HEK293T (cell line): ENCODE measurements at regions not wholly inside any gene's neighbourhood (a gene's known extent, or its start where the extent isn't known, plus 50 kb on each side); places are given as distances from the start of the nearest gene placed in this dataset.

Experiments used
- CTBP1 ChIP-seq: fragments of 450-650 bp; IDR thresholded peaks from 2 replicates; pipeline ENCODE4 v1.6.1; 2016; ENCODE audit warnings: borderline replicate concordance
- ELF4 ChIP-seq: fragments of 450-650 bp; IDR thresholded peaks from 2 replicates; pipeline ENCODE4 v1.6.1; 2017; ENCODE audit warnings: antibody characterized with exemption
- SP1 ChIP-seq: fragments of 450-650 bp; IDR thresholded peaks from 2 replicates; pipeline ENCODE4 v1.6.1; 2017
- TARDBP ChIP-seq: fragments of 450-650 bp; IDR thresholded peaks from 2 replicates; pipeline ENCODE4 v1.6.1; 2016

DNA sequence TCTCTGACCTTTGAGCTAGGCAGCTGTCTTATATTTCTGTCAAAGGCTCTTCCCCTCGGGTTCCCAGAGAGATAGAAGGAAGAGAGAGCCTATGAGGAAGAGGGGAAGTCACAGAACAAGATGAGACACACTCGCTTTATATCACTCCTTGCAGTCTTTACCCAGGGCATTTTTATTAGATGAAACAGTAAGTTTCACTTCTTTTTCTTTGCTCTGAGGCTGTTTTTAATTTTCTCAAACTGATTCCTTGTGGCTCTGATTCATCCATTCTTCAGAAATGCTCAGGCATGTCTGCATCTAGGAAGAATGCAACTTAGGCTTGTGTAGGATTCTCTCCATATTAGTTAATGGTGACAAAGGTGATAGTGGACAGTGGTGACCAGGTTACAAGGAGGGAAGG lies 132.9 kb upstream of the CHD1 start:
- TF ChIP-seq SP1, result no peak
- no peak for TF ChIP-seq ELF4
- no peak for TF ChIP-seq TARDBP
- TF ChIP-seq CTBP1, result no peak
